ENCODE measurements at regions not wholly inside any gene's neighbourhood (a gene's known extent, or its start where the extent isn't known, plus 50 kb on each side); places are given as distances from the start of the nearest gene placed in this dataset.

- no peak overlapping the region for H3K4me3 ChIP-seq (ENCODE audit: low read length)
- TF ChIP-seq CTCF (conservative IDR thresholded peaks at IDR 0.05; ENCODE audit: low read length): no peak
- no peak for DNase-seq (ENCODE audit: low read depth)
Observed at GRCh38 chr1:221291113-221291512, 411.9 kb downstream of the HLX start.

GRCh38 chr1:221292652-221293051 is 413.4 kb downstream of the HLX start:
- no peak for TF ChIP-seq CTCF (conservative IDR thresholded peaks at IDR 0.05; ENCODE audit: low read length)
- H3K4me3 ChIP-seq (ENCODE audit: low read length): no peak overlapping the region
- no peak for DNase-seq (ENCODE audit: low read depth)

- H3K4me3 ChIP-seq (ENCODE audit: low read length): no peak overlapping the region
Observed at GRCh38 chr1:221294242-221294641, 415.0 kb downstream of the HLX start.

GRCh38 chr1:221302357-221302756 is 423.1 kb downstream of the HLX start:
- no peak for DNase-seq (ENCODE audit: low read depth)
- H3K4me3 ChIP-seq (ENCODE audit: low read length): no peak overlapping the region
- TF ChIP-seq CTCF (conservative IDR thresholded peaks at IDR 0.05; ENCODE audit: low read length): no peak

More at GRCh38 chr1:221294242-221294641, 415.0 kb downstream of the HLX start:
- TF ChIP-seq CTCF (conservative IDR thresholded peaks at IDR 0.05; ENCODE audit: low read length): no peak
- DNase-seq (ENCODE audit: low read depth): no peak

GRCh38 chr1:221302810-221303209 is 423.6 kb downstream of the HLX start:
- no peak for TF ChIP-seq CTCF (conservative IDR thresholded peaks at IDR 0.05; ENCODE audit: low read length)
- no peak for DNase-seq (ENCODE audit: low read depth)
- no peak overlapping the region for H3K4me3 ChIP-seq (ENCODE audit: low read length)

GRCh38 chr1:221303623-221304022 is 424.4 kb downstream of the HLX start:
- H3K4me3 ChIP-seq (ENCODE audit: low read length): no peak overlapping the region
- TF ChIP-seq CTCF (conservative IDR thresholded peaks at IDR 0.05; ENCODE audit: low read length): no peak
- no peak for DNase-seq (ENCODE audit: low read depth)

GRCh38 chr1:221306239-221306638 is 427.0 kb downstream of the HLX start:
- no peak overlapping the region for H3K4me3 ChIP-seq (ENCODE audit: low read length)
- no peak for TF ChIP-seq CTCF (conservative IDR thresholded peaks at IDR 0.05; ENCODE audit: low read length)
- DNase-seq (ENCODE audit: low read depth): no peak

All from AG10803 (cell line).